Mucosa of rectum (tissue), 2 donors: ENCODE measurements at regions not wholly inside any gene's neighbourhood (a gene's known extent, or its start where the extent isn't known, plus 50 kb on each side); places are given as distances from the start of the nearest gene placed in this dataset.

Experiments
- H3K27ac ChIP-seq, 2 donors: one replicate each; pipeline ENCODE4 v1.7.0; 2013; ENCODE audit warnings: inconsistent platforms in 2 of 2, low read depth in 2 of 2, low read length in 2 of 2
- H3K27me3 ChIP-seq, 2 donors: one replicate each; pipeline ENCODE4 v1.7.0; 2013; ENCODE audit warnings: low read length in 2 of 2; ENCODE audit not compliant: control insufficient read depth in 2 of 2, insufficient read depth in 2 of 2
- H3K36me3 ChIP-seq, 2 donors: one replicate each; pipeline ENCODE4 v1.7.0; 2013; ENCODE audit warnings: low read length in 2 of 2; ENCODE audit not compliant: control insufficient read depth in 2 of 2, insufficient read depth in 2 of 2
- H3K4me1 ChIP-seq, 2 donors: one replicate each; pipeline ENCODE4 v1.7.0; 2013; ENCODE audit warnings: low read length in 2 of 2, mild to moderate bottlenecking in 1 of 2; ENCODE audit not compliant: control insufficient read depth in 2 of 2, insufficient read depth in 2 of 2
- H3K4me3 ChIP-seq, 2 donors: one replicate each; pipeline ENCODE4 v1.7.0; 2013; ENCODE audit warnings: low read length in 2 of 2
- H3K9ac ChIP-seq, 2 donors: one replicate each; pipeline ENCODE4 v1.7.0; 2013; ENCODE audit warnings: low read length in 2 of 2, low read depth in 1 of 2, mild to moderate bottlenecking in 1 of 2
- H3K9me3 ChIP-seq, 2 donors: one replicate each; pipeline ENCODE4 v1.7.0; 2013; ENCODE audit warnings: low read length in 2 of 2; ENCODE audit not compliant: control insufficient read depth in 2 of 2
- donor health status: healthy.
- donor health status: Normal muscosa, but diverticular disease.

DNA sequence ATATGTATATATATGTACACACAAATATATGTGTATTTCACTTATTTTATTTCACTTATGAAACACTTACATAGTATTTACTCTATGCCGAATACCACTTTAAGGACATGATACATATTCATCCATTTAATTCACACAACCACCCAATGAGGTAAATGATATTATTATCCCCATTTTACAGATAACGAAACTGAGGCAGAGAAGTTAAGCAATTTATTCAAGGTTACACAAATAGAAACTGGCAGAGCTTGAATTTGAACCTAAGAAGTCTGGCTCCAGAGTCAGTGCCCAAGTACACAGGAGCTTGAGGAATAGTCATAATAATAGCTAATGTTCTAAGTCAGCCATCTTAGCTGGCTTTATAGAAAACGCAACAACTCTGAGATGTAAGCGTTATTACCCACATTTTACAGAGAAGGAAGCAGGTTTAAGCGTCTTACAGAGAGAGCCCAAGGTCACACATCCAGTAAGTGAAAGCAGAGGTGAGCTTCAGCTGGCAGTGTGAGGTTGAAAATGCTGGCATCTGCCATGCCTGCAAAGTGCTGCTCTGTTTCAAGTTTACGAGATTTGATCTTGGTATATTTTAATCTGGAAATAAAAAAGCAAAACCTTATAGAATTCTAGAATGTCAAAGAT is 326.9 kb downstream of the LPIN1 start:
- H3K27me3 ChIP-seq, result no peaks in the 10 kb centered on the region
- no peak overlapping the region for H3K4me3 ChIP-seq
- H3K9ac ChIP-seq, result no peak overlapping the region
- no peak overlapping the region for H3K27ac ChIP-seq
- no peaks in the 10 kb centered on the region for H3K36me3 ChIP-seq
- no peaks in the 10 kb centered on the region for H3K9me3 ChIP-seq
- no peaks in the 10 kb centered on the region for H3K4me1 ChIP-seq

GRCh38 chr2:12074126-12074844 is 327.9 kb downstream of the LPIN1 start:
- no peaks in the 10 kb centered on the region for H3K27me3 ChIP-seq
- no peaks in the 10 kb centered on the region for H3K4me1 ChIP-seq
- H3K4me3 ChIP-seq, result no peak overlapping the region
- H3K36me3 ChIP-seq, result no peaks in the 10 kb centered on the region
- no peaks in the 10 kb centered on the region for H3K9me3 ChIP-seq
- H3K9ac ChIP-seq, result no peak overlapping the region
- no peak overlapping the region for H3K27ac ChIP-seq

DNA sequence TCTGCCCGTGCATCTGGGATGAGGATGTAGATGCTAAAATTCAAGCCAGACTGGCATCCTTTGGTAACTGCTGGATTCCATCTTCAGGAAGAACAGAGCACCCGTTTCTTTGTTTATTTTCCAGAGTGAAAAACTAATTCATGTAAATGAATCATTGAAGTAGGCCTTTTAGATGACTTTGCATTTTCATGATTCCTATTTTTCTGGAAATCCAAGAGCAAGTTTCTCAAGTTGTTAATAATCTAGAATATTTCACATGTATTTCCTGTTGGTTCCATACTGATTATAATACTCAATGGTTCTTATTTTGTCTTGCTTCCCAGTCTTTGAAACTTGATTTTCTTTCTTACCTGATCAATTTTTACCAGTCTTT is 328.4 kb downstream of the LPIN1 start:
- Histone ChIP-seq H3K9me3 (no peaks in the 10 kb centered on the region), H3K4me3 (no peak overlapping the region), H3K9ac (no peak overlapping the region), H3K4me1 (no peaks in the 10 kb centered on the region), H3K27me3 (no peaks in the 10 kb centered on the region), H3K27ac (no peak overlapping the region), H3K36me3 (no peaks in the 10 kb centered on the region)

DNA sequence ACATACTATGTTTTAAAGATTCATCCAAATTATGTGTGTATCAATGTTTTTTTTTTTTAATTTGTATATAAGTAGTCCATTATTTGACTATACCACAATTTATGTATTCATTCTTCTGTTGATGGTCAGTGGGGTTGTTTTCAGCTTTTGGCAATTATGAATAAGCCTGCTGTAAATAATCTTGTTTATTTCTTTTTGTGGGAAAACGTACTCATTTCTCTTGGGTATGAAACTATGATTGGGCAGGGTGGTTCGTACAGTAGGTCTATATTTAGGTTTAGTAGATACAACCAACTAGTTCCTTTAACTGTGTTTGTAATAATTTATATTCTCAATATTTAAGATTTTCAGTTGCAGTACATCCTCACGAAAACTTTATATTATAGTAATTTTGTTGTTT is 329.2 kb downstream of the LPIN1 start:
- Histone ChIP-seq H3K4me1 (no peaks in the 10 kb centered on the region), H3K27me3 (no peaks in the 10 kb centered on the region), H3K9me3 (no peaks in the 10 kb centered on the region), H3K4me3 (no peak overlapping the region), H3K36me3 (no peaks in the 10 kb centered on the region), H3K27ac (no peak overlapping the region), H3K9ac (no peak overlapping the region)

DNA sequence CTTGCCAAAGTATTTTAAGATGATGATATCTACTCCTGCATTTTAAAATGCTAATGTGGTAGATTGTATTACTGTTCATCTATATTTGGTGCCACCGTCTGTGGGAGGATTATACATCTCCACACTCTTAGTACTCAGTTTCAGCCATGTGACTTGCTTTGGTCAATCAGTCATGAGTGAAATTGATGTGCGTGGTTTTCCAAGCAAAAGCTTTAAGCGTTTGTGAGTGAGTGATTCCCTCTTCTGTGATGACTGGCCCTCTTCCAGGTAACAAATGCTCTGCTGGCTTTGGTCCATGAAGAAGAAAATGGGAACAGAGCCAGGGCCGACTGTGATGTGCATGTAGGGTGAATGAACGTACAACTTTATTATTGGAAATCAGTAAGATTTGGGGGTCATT is 330.4 kb downstream of the LPIN1 start:
- no peaks in the 10 kb centered on the region for H3K36me3 ChIP-seq
- H3K9me3 ChIP-seq, result no peaks in the 10 kb centered on the region
- no peaks in the 10 kb centered on the region for H3K4me1 ChIP-seq
- H3K27ac ChIP-seq, result no peak overlapping the region
- H3K9ac ChIP-seq, result no peak overlapping the region
- H3K4me3 ChIP-seq, result no peak overlapping the region
- H3K27me3 ChIP-seq, result no peaks in the 10 kb centered on the region

DNA sequence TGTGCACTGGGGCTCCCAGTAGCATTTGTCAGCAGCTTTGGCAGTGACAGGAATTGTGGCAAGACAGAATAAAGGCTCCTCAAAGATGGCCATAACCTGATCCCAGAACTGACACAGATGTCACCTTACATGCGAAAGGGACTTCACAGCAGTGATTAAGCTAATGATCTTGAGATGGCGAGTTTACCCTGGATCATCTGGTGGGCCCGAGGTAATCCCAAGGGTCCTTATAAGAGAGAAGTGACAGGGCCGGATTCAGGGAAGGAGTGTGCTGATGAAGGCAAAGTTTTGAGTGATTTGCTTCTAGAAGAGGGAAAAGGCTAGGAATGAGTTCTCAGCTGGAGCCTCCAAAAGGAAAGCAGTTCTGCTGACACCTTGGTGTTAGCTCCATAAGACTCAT is 333.9 kb downstream of the LPIN1 start:
- no peak overlapping the region for H3K4me3 ChIP-seq
- H3K27me3 ChIP-seq, result no peaks in the 10 kb centered on the region
- H3K36me3 ChIP-seq, result no peaks in the 10 kb centered on the region
- H3K9ac ChIP-seq, result no peak overlapping the region
- no peak overlapping the region for H3K27ac ChIP-seq
- no peaks in the 10 kb centered on the region for H3K9me3 ChIP-seq
- H3K4me1 ChIP-seq, result no peaks in the 10 kb centered on the region

- H3K27ac ChIP-seq, result no peak overlapping the region
- H3K4me1 ChIP-seq, result no peaks in the 10 kb centered on the region
- no peak overlapping the region for H3K4me3 ChIP-seq
- no peaks in the 10 kb centered on the region for H3K27me3 ChIP-seq
- H3K9me3 ChIP-seq, result no peaks in the 10 kb centered on the region
- no peaks in the 10 kb centered on the region for H3K36me3 ChIP-seq
- no peak overlapping the region for H3K9ac ChIP-seq
Measured at GRCh38 chr2:12081481-12082210, 335.2 kb downstream of the LPIN1 start.

GRCh38 chr2:12083081-12083581 is 336.7 kb downstream of the LPIN1 start:
- H3K4me3 ChIP-seq, result no peak overlapping the region
- H3K4me1 ChIP-seq, result no peaks in the 10 kb centered on the region
- H3K9ac ChIP-seq, result no peak overlapping the region
- H3K27ac ChIP-seq, result no peak overlapping the region
- H3K36me3 ChIP-seq, result no peaks in the 10 kb centered on the region
- no peaks in the 10 kb centered on the region for H3K9me3 ChIP-seq
- no peaks in the 10 kb centered on the region for H3K27me3 ChIP-seq

DNA sequence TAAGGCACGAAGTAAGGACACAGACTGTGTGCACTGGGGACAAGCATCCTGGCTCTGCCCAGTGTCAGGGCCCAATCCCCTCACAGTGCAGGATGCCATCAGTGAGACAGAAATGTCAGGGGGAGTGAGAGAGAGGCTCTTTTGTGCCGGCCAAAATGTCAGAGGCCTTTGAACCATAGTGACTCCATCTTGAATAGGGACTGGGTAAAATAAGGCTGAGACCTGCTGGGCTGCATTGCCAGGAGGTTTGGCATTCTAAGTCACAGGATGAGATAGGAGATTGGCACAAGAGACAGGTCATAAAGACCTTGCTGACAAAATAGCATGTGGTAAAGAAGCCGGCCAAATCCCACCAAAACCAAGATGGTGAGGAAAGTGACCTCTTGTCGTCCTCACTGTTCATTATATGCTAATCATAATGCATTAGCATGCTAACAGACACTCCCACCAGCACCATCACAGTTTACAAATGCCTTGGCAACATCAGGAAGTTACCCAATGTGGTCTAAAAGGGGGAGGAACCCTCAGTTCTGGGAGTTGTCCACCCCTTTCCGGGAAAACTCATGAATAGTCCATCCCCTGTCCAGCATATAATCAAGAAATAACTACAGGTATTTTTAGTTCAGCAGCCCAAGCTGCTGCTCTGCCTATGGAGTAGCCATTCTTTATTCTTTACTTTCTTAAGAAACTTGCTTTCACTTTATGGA is 337.4 kb downstream of the LPIN1 start:
- Histone ChIP-seq H3K9me3 (no peaks in the 10 kb centered on the region), H3K4me1 (no peaks in the 10 kb centered on the region), H3K4me3 (no peak overlapping the region), H3K27me3 (no peaks in the 10 kb centered on the region), H3K27ac (no peak overlapping the region), H3K36me3 (no peaks in the 10 kb centered on the region), H3K9ac (no peak overlapping the region)

- Histone ChIP-seq H3K36me3 (no peaks in the 10 kb centered on the region), H3K27ac (no peak overlapping the region), H3K9me3 (no peaks in the 10 kb centered on the region), H3K4me1 (no peaks in the 10 kb centered on the region), H3K9ac (no peak overlapping the region), H3K4me3 (no peak overlapping the region), H3K27me3 (no peaks in the 10 kb centered on the region)
Measured at GRCh38 chr2:12087175-12087574, 340.7 kb downstream of the LPIN1 start.
